GM21529 (cell line): ENCODE measurements at regions not wholly inside any gene's neighbourhood (a gene's known extent, or its start where the extent isn't known, plus 50 kb on each side); places are given as distances from the start of the nearest gene placed in this dataset.

Experiments used
- ATAC-seq: cut with Tn5 transposase; IDR thresholded peaks from one replicate; pipeline ENCODE4 v1.9.1; 2021; ENCODE audit not compliant: unreplicated experiment

GRCh38 chr1:234887016-234887900 is 241.4 kb downstream of the TOMM20 start:
- no peak for ATAC-seq

DNA sequence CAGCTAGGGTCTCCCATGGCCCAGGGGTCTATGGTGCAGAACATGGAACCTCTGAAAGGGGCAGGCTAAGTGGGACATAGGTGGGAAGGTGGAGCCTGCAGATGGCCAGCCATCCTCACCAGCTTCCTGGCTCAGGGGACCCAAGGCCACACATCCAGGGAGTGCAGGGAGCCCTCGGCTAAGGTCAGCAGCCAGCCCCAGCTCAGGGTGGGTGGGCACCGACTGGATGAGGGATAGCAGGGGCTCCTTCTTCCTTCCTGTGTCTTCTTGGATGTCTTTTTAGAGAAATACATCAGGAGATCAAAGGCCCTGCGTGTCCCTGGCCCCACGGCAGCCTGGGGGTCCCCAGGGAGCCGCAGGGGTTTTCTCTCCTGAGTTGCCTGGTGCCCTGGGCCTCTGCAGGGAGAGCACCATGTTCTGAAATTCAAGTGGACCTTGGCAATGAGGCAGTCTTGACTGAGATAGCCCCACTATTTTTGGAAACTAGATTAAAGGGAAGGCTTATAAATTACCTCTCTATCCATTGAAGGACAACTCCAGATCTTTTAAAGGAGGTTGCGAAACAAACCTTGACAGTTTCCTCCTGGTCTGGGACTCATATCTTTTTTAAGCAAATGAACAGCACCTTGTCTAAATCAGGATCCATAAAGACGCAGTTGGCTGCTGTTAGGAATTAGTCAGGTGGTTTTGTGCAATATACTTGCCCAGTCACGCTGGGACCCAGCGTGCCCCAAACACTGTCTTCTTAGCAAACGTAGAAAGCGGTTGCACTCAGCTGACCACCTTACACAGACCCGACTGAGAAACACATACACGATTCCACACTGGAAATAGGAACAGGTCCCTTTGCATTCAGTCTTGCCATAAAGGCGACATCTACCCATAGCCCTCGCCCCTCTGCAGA is 242.3 kb downstream of the TOMM20 start:
- ATAC-seq, result no peak

DNA sequence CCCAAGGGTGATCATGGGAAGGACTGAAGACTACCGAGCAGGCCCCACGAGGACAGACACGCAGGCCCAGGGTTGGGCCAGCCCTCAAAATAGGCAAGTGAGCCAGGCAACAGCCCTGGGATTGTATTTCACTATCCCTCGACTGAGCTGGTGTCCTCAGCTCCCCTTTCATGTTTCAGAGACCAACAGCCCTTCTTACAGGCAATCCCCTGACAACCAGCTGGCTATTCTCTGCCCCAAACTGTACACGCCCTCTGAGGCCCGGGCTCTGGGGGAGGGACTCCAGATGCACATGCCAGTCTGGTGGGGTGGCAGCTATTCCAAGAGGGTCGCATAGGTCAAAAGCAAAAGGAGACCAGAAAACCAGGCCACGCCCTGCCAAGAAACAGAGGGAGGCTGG is 243.0 kb downstream of the TOMM20 start:
- no peak for ATAC-seq

DNA sequence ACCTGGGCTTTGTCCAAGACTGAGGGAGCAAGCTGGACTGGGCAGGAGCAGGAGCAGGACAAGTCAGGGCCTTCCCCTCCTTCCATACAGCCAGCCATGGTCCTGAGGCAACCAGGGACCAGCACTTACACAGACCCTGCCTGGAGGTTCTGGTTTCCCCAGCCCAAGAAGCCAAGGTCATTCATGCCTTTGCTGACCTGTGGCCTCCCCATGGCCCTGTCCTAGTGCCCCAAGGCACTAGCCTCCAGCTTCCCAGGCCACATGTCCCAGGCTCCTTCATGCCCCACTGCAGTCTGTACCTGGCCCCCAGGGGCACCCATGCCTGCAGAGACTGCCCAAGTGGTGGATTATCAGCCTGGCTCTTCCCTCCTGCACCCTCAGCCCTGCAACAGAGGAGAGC is 243.9 kb downstream of the TOMM20 start:
- ATAC-seq, result no peak

DNA sequence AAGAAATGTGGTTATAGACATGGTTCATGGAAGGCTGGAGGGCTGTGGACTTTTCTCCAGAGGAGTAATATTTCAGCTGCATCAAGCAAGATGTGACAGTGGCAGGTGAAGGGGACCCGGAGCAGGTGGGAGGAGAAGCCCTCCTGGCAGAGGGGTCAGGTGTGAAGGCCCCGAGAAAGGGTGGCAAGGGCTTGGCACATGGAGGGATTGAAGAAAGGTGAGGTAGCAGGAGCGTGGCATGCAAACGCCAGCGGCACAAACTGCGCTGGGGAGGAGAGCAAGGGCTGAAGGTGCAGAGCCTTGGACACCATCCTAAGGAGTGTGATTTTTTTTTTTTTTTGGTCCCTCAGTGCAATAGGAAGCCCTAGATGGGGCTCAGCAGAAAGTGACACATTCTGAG is 244.6 kb downstream of the TOMM20 start:
- no peak for ATAC-seq

GRCh38 chr1:234882898-234883297 is 245.7 kb downstream of the TOMM20 start:
- ATAC-seq, result no peak

- ATAC-seq, result peak; percentile 89
Observed at GRCh38 chr1:234881893-234882771, 246.5 kb downstream of the TOMM20 start.

DNA sequence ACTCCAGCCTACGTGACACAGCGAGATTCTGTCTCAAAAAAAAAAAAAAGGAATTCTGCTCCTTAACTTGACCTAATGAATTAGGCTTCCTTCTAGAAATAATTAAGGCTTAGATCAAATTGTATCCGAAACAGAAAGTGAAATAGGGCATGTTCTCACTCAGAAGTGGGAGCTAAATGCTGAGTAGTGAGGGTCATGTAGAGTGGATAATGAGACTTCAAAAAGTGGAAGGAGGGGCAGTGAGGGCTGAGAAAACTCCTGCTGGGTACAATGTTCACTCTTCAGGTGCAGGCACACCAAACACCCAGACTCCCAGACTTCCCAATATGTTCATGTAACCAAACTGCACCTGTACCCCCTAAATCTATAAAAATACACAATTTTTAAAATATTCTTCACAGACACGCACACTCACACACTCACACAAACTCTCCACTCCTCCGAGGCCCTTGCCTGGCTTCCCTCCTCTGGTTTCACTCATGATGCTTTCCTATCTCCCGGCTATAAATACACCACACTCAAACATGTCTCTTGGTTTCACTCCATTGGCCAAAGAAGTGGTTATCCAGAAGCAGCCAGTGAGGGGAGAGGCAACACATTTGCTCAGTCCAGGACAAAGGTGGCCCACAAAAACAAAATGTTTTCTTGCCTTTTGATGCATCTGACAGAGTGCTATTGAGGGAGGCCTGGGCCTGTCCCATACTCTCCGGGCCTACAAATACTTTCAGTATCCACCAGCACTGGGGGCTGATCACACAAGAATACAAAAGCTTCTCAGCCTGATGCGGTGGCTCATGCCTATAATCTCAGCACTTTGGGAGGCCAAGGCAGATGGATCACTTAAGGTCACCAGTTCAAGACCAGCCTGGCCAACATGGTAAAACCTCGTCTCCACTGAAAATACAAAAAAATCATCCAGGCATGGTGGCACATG is 249.2 kb downstream of the TOMM20 start:
- ATAC-seq, result no peak

DNA sequence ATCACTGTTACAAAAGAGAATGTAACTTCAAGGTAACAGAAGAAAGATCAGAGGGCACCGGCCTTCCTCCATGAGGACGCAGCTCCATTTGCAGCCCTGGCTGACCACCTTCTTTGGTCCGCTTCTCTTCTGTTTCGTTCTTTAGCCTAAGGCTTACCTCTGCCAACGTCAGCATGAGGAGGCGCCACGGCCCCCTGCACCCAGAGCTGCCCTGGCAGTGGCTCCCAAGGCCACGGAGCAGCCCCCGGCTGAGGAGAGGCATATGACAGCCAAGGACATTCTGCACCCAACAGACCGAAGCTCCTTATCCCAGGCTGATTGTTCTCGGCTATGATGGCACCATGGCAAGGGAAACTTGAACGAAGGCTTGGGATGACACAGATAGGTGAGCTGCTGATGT is 250.3 kb downstream of the TOMM20 start:
- no peak for ATAC-seq

- ATAC-seq, result no peak
Observed at GRCh38 chr1:234877761-234878160, 250.9 kb downstream of the TOMM20 start.

- ATAC-seq, result no peak
Observed at GRCh38 chr1:234875953-234876855, 252.4 kb downstream of the TOMM20 start.

DNA sequence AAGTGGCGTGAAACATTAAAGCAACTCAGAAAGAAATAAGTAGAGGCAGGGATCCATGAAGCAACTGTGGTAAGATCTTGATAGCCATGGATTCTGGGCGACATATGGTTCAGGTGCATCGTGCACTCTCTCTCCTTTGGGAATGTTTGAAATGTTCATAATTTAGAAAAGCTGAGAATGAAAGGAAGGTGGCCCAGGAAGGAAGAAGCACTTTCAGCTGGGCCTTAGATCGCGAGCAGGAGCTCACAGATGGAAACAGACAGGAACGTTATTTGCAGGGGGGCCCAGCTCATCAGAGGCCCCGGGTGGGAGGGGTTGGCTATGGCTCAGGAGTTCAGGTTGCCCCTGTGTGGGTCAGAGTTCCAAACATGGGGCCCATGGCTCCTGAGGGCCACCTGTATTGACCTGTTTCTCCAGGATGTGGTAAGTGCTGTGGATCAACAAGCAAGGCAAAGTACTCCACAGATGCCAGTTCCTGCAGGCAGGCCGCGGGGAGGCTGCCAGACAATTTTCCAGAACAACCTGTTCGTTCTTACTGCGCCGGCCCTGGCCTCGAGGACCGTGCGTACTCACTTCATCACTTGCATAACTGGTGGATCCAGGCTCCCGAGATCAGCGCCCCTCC is 253.2 kb downstream of the TOMM20 start:
- no peak for ATAC-seq

DNA sequence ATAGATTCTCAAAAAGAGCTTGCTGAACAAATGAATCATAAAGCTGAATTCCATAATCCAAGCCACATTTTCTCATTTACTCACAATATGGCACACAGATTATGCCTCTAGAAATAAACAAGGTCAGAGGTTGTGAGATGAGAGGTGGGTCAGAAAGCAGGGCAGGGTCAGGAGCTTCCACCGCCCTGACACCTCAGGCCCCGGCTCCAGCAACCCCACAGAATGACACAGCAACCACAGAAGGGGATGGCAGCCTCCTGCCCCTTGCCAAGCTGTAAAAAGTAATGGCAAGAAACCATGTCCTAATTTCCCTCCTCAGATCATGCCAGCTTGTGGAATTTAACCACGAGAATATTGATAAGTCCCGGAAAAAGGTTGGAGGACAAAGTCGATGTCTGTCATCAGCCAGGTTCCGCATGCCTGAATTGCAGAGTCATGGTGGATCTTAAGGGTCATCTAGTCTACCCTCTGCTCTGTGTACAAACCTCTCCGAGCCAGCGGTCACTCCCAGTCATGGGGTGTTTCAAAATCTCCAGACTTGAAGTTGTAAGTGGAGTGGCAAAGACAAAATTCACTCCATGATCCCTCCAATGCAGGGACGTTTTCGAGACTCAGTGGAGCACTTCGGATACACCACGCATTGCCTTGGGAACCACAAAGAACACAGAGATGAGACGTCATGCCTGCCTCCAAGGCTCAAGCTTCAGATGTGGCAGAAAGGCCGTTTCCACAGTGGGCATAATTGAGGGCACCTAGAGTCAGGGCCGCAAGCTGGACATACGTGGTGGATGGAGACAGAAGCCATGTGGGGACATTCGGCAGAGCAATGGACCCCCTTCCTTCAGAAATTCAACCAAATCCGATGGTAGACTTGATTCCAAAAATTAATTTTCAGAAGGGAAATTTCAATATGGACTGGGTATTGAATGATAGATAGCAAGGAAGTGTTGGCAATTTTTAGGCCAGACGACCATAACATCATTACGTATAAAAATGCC is 254.0 kb downstream of the TOMM20 start:
- no peak for ATAC-seq

GRCh38 chr1:234871710-234872271 is 256.8 kb downstream of the TOMM20 start:
- no peak for ATAC-seq

DNA sequence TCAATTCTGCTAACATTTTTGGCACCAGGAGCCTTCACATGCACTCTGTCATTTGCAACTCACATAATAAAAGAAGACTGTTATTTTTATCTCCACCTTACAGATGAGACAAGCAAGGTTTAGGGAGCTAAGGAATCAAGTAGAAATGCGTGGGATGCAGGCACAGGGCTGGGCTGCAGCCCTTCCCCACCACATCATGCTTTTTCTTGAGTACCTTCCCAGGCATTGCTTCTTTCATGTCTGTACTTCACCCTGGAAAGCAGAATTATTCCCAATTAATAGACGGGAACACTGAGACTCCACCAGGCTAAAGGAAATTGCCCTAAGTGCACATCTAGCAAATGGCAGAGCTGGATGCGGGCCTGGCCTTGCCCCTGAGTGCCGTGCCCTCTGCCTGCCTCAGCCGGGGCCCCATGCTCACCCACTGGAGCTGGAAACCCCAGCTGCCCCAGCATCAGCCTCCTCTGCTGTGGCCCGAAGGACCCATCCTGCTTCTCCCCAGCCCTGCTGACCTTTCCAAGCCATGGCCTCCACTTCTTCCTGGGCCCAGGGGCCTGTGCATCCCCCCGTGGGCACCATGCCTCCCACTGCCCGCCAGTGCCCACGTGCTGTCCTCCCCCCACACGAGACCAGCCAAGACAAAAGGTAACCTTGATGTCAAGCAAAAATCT is 257.5 kb downstream of the TOMM20 start:
- no peak for ATAC-seq
